Coronary artery (tissue), 2 donors: ENCODE measurements at regions not wholly inside any gene's neighbourhood (a gene's known extent, or its start where the extent isn't known, plus 50 kb on each side); places are given as distances from the start of the nearest gene placed in this dataset.

ENCODE experiments used
- DNase-seq: peaks from one replicate; pipeline ENCODE4 v3.0.0-alpha.2; 2017; ENCODE audit warnings: low spot score
- H3K27ac ChIP-seq, 2 donors: fragments of 200-600 bp; sonication (generic); one replicate each; pipeline ENCODE4 v1.5.1; 2016 to 2019
- H3K4me3 ChIP-seq: fragments of 200-600 bp; sonication (generic); 2 replicates; pipeline ENCODE4 v1.5.1; 2016; ENCODE audit warnings: mild to moderate bottlenecking, moderate library complexity
- CTCF ChIP-seq: fragments of 200-600 bp; sonication (generic); IDR thresholded peaks from one replicate; pipeline ENCODE4 v1.5.1; 2019; ENCODE audit warnings: antibody characterized with exemption

- DNase-seq, result no peak
- no peak for TF ChIP-seq CTCF
- Histone ChIP-seq H3K4me3 (no peak overlapping the region), H3K27ac (no peak overlapping the region)
Measured at GRCh38 chr5:35438288-35438687, 179.4 kb upstream of the SPEF2 start.

- DNase-seq, result no peak
- Histone ChIP-seq H3K27ac (no peak overlapping the region), H3K4me3 (no peak overlapping the region)
- peak; percentile 27 for TF ChIP-seq CTCF
Measured at GRCh38 chr5:35436400-35437057, 181.1 kb upstream of the SPEF2 start.

- no peak overlapping the region for H3K4me3 ChIP-seq
- no peak for TF ChIP-seq CTCF
Measured at GRCh38 chr5:35430381-35431162, 187.1 kb upstream of the SPEF2 start.

GRCh38 chr5:35420200-35420599 lies 189.9 kb upstream of the PRLR start:
- DNase-seq, result no peak
- TF ChIP-seq CTCF, result no peak
- Histone ChIP-seq H3K27ac (no peak overlapping the region), H3K4me3 (no peak overlapping the region)

More at GRCh38 chr5:35430381-35431162, 187.1 kb upstream of the SPEF2 start:
- DNase-seq, result no peak
- no peak overlapping the region for H3K27ac ChIP-seq

- TF ChIP-seq CTCF, result no peak
- DNase-seq, result no peak
- no peak overlapping the region for H3K27ac ChIP-seq
- H3K4me3 ChIP-seq, result no peak overlapping the region
Measured at GRCh38 chr5:35417040-35417439, 186.8 kb upstream of the PRLR start.

- no peak overlapping the region for H3K27ac ChIP-seq
Measured at GRCh38 chr5:35416217-35416988, 186.1 kb upstream of the PRLR start.

More at GRCh38 chr5:35416217-35416988, 186.1 kb upstream of the PRLR start:
- no peak for DNase-seq
- no peak for TF ChIP-seq CTCF
- no peak overlapping the region for H3K4me3 ChIP-seq
